Smooth muscle cell of the brain vasculature (primary cell): ENCODE measurements at regions not wholly inside any gene's neighbourhood (a gene's known extent, or its start where the extent isn't known, plus 50 kb on each side); places are given as distances from the start of the nearest gene placed in this dataset.
A peak's percentile ranks its signal among the peaks of the same experiment; 100 is the strongest.
"Not testable (repeated sequence)": the region's sequence is repeated elsewhere in the genome, so short reads cannot be mapped to it uniquely, and the experiment has no call there.

Experiments
- DNase-seq: peaks from one replicate; pipeline ENCODE4 v3.0.0-alpha.2; 2012; ENCODE audit warnings: low read depth, low spot score

GRCh38 chr6:118367314-118367713, 180.8 kb upstream of the PLN start:
- no peak for DNase-seq

DNA sequence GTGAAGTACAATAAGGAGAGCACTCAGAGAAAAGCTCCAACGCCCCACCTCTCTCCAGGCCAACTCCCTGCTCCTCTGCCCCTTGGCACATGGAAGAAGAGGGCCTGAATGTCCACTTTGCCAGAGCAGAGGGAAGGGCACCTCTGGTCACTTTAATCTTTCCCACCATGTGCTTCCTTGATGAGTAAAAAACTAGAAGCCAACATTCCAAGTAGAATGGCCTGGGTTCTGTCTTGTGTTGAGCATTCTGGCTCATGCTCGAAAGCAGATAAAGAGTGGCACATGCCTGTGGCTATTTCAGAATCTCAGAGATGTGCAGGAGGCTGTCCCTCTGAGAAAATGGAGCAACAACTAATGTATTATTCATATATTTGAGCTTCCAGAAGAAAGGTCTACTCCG, 177.4 kb upstream of the PLN start:
- DNase-seq, result no peak

GRCh38 chr6:118371955-118372354, 176.1 kb upstream of the PLN start:
- DNase-seq, result no peak

GRCh38 chr6:118372413-118372812, 175.7 kb upstream of the PLN start:
- no peak for DNase-seq

GRCh38 chr6:118377711-118378414, 170.2 kb upstream of the PLN start:
- DNase-seq, result peak; percentile 17

DNA sequence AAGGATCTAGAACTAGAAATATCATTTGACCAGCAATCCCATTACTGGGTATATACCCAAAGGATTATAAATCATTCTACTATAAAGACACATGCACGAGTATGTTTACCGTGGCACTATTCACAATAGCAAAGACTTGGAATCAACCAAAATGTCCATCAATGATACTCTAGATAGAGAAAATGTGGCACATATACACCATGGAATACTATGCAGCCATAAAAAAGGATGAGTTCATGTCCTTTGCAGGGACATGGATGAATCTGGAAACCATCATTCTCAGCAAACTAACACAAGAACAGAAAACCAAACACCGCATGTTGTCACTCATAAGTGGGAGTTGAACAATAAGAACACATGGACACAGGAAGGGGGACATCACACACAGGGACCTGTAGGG, 167.5 kb upstream of the PLN start:
- DNase-seq, result not testable (repeated sequence)

GRCh38 chr6:118382126-118382525, 166.0 kb upstream of the PLN start:
- no peak for DNase-seq

GRCh38 chr6:118383924-118384323, 164.2 kb upstream of the PLN start:
- DNase-seq, result no peak

GRCh38 chr6:118386975-118387374, 161.1 kb upstream of the PLN start:
- DNase-seq, result no peak

- peak; percentile 60 for DNase-seq
These were observed 160.0 kb upstream of the PLN start for GRCh38 chr6:118387921-118388701.

GRCh38 chr6:118391086-118391485, 157.0 kb upstream of the PLN start:
- DNase-seq, result no peak

DNA sequence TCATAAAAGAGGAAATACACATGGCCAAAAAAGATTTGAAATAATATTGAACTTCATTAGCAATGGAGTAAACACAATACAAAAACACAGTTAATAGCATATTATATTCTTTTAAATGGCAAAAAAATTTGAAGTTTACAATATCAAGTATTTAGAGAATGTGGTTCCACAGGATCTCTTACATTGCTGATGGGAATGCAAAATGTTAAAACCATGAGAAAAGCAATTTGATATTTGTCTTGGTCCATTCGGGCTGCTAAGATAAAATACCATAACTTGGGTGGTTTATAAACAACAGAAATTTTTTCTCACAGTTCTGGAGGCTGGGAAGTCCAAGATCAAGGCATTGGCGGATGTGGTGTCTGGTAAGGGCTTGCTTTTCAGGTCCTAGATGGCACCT, 154.0 kb upstream of the PLN start:
- no peak for DNase-seq

GRCh38 chr6:118396969-118397368, 151.1 kb upstream of the PLN start:
- DNase-seq, result no peak

DNA sequence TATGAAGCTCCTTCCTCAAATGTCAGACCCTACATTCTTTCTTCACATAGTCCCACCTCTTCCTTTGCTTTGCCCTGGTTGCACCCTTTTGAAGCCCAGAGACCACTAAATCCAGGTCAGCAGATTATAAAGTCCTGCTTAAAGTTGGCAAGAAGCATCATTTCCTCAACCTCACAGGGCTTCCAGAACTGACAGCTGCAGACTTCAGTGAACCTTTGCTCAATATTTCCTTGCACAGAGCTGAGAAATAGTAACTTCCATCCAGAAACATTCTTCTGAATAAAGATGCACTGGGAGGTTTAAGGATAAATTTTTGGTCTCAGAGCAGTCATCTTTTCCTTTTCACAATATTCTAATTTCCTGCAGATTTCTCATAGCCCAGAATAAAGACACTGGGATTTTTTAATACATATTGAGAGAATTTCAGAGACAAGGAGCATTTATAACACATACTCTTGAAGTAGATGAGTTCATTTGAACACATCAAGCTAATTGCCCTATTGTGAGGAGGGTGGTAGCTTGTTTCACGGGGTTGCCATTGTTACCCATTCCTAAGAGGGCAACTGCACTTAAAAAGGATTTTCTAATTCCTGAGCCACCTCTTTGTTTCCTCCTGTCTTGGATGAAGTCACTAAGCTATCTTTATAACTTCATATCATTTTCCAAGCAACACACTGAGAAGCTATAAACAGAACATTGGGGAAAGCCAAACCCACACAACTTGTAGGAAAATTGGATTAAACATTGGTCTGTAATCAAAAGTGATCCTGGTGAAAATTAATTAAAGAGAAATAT, 150.2 kb upstream of the PLN start:
- no peak for DNase-seq

- DNase-seq, result no peak
These were observed 148.0 kb upstream of the PLN start for GRCh38 chr6:118400098-118400497.

GRCh38 chr6:118400582-118400981, 147.5 kb upstream of the PLN start:
- DNase-seq, result no peak

DNA sequence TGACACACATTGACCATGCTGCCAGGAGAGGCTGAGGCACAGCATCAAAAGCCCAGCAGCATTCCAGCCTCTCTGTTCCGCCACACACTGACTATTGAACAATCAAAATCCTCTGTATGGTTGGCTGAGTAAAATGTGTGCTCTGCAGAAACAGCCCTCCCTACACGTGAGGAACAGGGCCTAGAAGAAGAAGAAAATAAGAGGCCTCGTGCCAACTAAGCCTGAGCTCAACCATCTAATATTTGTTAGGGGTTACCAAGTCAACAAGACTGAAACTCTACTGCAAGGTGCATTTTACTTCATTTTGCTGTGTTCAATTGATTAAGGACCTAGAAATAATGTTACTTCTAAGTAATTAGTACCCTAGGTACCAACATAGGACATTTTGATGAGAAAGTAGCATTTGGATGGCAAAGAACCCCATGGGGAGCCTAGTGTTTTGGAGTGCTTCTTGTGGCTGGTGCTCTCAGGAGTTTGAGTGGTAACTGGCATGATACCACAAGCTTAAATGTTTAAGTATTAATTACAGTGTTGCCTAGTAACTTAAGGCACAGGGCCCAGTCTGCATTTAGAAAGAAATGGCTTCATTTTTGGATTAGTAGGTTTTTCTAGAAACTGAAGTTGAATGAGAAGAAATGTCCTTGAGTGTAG, 146.6 kb upstream of the PLN start:
- no peak for DNase-seq

GRCh38 chr6:118403036-118403435, 145.1 kb upstream of the PLN start:
- no peak for DNase-seq

- no peak for DNase-seq
These were observed 139.2 kb upstream of the PLN start for GRCh38 chr6:118408863-118409262.

DNA sequence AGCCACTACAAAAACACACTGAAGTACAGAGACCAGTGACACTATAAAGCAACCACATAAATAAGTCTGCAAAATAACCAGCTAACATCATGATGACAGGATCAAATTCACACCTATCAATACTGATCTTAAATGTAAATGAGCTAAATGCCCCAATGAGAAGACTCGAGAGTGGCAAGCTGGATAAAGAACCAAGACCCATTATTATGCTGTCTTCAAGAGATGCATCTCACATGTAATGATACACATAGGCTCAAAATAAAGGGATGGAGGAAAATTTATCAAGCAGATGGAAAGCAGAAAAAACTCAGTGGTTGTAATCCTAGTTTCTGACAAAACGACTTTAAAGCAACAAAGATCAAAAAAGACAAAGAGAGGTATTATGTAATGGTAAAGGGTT, 138.1 kb upstream of the PLN start:
- no peak for DNase-seq
